Naive thymus-derived CD4-positive, alpha-beta T cell (primary cell): ENCODE measurements at regions not wholly inside any gene's neighbourhood (a gene's known extent, or its start where the extent isn't known, plus 50 kb on each side); places are given as distances from the start of the nearest gene placed in this dataset.

Experiments used
- ATAC-seq: fragments of 150-1000 bp; cut with Tn5 transposase; 2 replicates; pipeline ENCODE4 v1.10.0; 2021; ENCODE audit warnings: mild to moderate bottlenecking, moderate library complexity
- CTCF ChIA-PET: fragments of 350-600 bp; sonication (Branson Sonifier 250); formaldehyde crosslinking; loops from one replicate; lab custom pipeline; 2021; ENCODE audit warnings: antibody characterized with exemption; lab: Charles Lee
- POLR2A ChIA-PET: fragments of 350-600 bp; sonication (Branson Sonifier 250); formaldehyde crosslinking; loops from one replicate; lab custom pipeline; 2021; ENCODE audit warnings: antibody characterized with exemption, inconsistent platforms; lab: Charles Lee
- DNase-seq, 9 donors: peaks; one replicate each; pipeline versions ENCODE4 v3.0.0 to v3.0.0-alpha.2; 2020 to 2022; ENCODE audit warnings: mixed read lengths in 1 of 9
- H3K27ac ChIP-seq: one replicate; pipeline ENCODE4 v1.7.0; 2013; ENCODE audit warnings: mild to moderate bottlenecking, low read depth, low read length, moderate library complexity
- H3K27me3 ChIP-seq, 2 donors: one replicate each; pipeline ENCODE4 v1.7.0; 2013; ENCODE audit warnings: low read length in 2 of 2, mild to moderate bottlenecking in 2 of 2, moderate library complexity in 2 of 2; ENCODE audit not compliant: control insufficient read depth in 2 of 2, insufficient read depth in 2 of 2
- H3K36me3 ChIP-seq, 3 experiments: 1 replicate in 2 of 3; 2 replicates in 1 of 3; pipeline ENCODE4 v1.7.0; 2013; ENCODE audit warnings: low read length in 3 of 3, mild to moderate bottlenecking in 3 of 3, moderate library complexity in 1 of 3; ENCODE audit not compliant: insufficient read depth in 3 of 3, control insufficient read depth in 2 of 3
- H3K4me1 ChIP-seq, 2 donors: one replicate each; pipeline ENCODE4 v1.7.0; 2013; ENCODE audit warnings: low read length in 2 of 2, mild to moderate bottlenecking in 2 of 2, moderate library complexity in 1 of 2; ENCODE audit not compliant: control insufficient read depth in 2 of 2, insufficient read depth in 2 of 2
- H3K4me3 ChIP-seq: 2 replicates; pipeline ENCODE4 v1.7.0; 2013; ENCODE audit warnings: mild to moderate bottlenecking, low read length
- H3K9me3 ChIP-seq, 3 experiments: 1 replicate in 2 of 3; 2 replicates in 1 of 3; pipeline ENCODE4 v1.7.0; 2013; ENCODE audit warnings: low read length in 3 of 3; ENCODE audit not compliant: control insufficient read depth in 2 of 3
- H3K27ac Mint-ChIP-seq, 9 donors: one replicate each; pipeline ENCODE4 v1.8.0; 2020 to 2022; ENCODE audit warnings: mixed read lengths in 9 of 9, mild to moderate bottlenecking in 8 of 9, moderate library complexity in 5 of 9, inconsistent platforms in 2 of 9
- H3K27me3 Mint-ChIP-seq, 5 donors: one replicate each; pipeline ENCODE4 v1.8.0; 2021 to 2022; ENCODE audit warnings: mixed read lengths in 5 of 5, mild to moderate bottlenecking in 1 of 5
- H3K36me3 Mint-ChIP-seq, 5 donors: one replicate each; pipeline ENCODE4 v1.8.0; 2020 to 2022; ENCODE audit warnings: mixed read lengths in 5 of 5, mild to moderate bottlenecking in 3 of 5, inconsistent platforms in 1 of 5
- H3K4me1 Mint-ChIP-seq, 7 donors: one replicate each; pipeline ENCODE4 v1.8.0; 2020 to 2022; ENCODE audit warnings: mixed read lengths in 7 of 7, mild to moderate bottlenecking in 3 of 7, inconsistent platforms in 1 of 7
- H3K4me3 Mint-ChIP-seq, 10 donors: one replicate each; pipeline ENCODE4 v1.8.0; 2020 to 2022; ENCODE audit warnings: mild to moderate bottlenecking in 10 of 10, mixed read lengths in 10 of 10, moderate library complexity in 6 of 10, inconsistent platforms in 2 of 10
- H3K9me3 Mint-ChIP-seq, 11 donors: one replicate each; pipeline ENCODE4 v1.8.0; 2020 to 2022; ENCODE audit warnings: mixed read lengths in 11 of 11, mild to moderate bottlenecking in 4 of 11, inconsistent platforms in 1 of 11, moderate library complexity in 1 of 11
- intact Hi-C, 2 donors: fragments of 100-400 bp; cut with micrococcal nuclease; formaldehyde crosslinking; loops; one replicate each; pipeline ENCODE4 v1.15.1; 2023

GRCh38 chr15:96087180-96087884 lies 243.2 kb upstream of the NR2F2 start:
- no peaks in the 10 kb centered on the region for H3K9me3 Mint-ChIP-seq
- POLR2A ChIA-PET, result no interaction called here
- H3K4me1 Mint-ChIP-seq, result no peaks in the 10 kb centered on the region
- Histone ChIP-seq H3K4me3 (no peak overlapping the region), H3K9me3 (no peaks in the 10 kb centered on the region), H3K27me3 (no peaks in the 10 kb centered on the region), H3K36me3 (no peaks in the 10 kb centered on the region), H3K4me1 (no peaks in the 10 kb centered on the region), H3K27ac (no peak overlapping the region)
- DNase-seq (no peak), ATAC-seq (no peak)
- no peaks in the 10 kb centered on the region for H3K36me3 Mint-ChIP-seq
- H3K4me3 Mint-ChIP-seq, result no peak overlapping the region
- peaks cover 13 to 37% (median 19%) of the 10 kb centered on the region in 5 donors for H3K27me3 Mint-ChIP-seq
- no peak overlapping the region for H3K27ac Mint-ChIP-seq
- intact Hi-C loops, result no loop called here
- CTCF ChIA-PET, result no interaction called here

GRCh38 chr15:96088650-96089049 lies 241.8 kb upstream of the NR2F2 start:
- Histone ChIP-seq H3K4me3 (no peak overlapping the region), H3K27me3 (no peaks in the 10 kb centered on the region), H3K4me1 (no peaks in the 10 kb centered on the region), H3K27ac (no peak overlapping the region), H3K36me3 (no peaks in the 10 kb centered on the region), H3K9me3 (no peaks in the 10 kb centered on the region)
- CTCF ChIA-PET, result no interaction called here
- no peaks in the 10 kb centered on the region for H3K9me3 Mint-ChIP-seq
- DNase-seq (no peak), ATAC-seq (no peak)
- no peaks in the 10 kb centered on the region for H3K4me1 Mint-ChIP-seq
- H3K27ac Mint-ChIP-seq, result no peak overlapping the region
- no peak overlapping the region for H3K4me3 Mint-ChIP-seq
- intact Hi-C loops, result no loop called here
- H3K27me3 Mint-ChIP-seq, result peaks cover 12 to 37% (median 20%) of the 10 kb centered on the region in 5 donors
- POLR2A ChIA-PET, result no interaction called here
- H3K36me3 Mint-ChIP-seq, result no peaks in the 10 kb centered on the region

- Mint-ChIP-seq H3K9me3 (peaks cover 0 to 4% (median 0%) of the 10 kb centered on the region in 11 donors), H3K4me3 (no peak overlapping the region), H3K36me3 (no peaks in the 10 kb centered on the region), H3K27ac (no peak overlapping the region), H3K27me3 (peaks cover 14 to 44% (median 28%) of the 10 kb centered on the region in 5 donors), H3K4me1 (no peaks in the 10 kb centered on the region)
- DNase-seq, result no peak
- H3K4me1 ChIP-seq, result no peaks in the 10 kb centered on the region
- ChIA-PET CTCF (no interaction called here), POLR2A (no interaction called here)
- H3K27ac ChIP-seq, result no peak overlapping the region
- H3K9me3 ChIP-seq, result no peaks in the 10 kb centered on the region
- H3K27me3 ChIP-seq, result no peaks in the 10 kb centered on the region
- no peak overlapping the region for H3K4me3 ChIP-seq
- ATAC-seq, result no peak
- H3K36me3 ChIP-seq, result no peaks in the 10 kb centered on the region
- intact Hi-C loops, result no loop called here
Measured at GRCh38 chr15:96089405-96090058, 241.0 kb upstream of the NR2F2 start.

DNA sequence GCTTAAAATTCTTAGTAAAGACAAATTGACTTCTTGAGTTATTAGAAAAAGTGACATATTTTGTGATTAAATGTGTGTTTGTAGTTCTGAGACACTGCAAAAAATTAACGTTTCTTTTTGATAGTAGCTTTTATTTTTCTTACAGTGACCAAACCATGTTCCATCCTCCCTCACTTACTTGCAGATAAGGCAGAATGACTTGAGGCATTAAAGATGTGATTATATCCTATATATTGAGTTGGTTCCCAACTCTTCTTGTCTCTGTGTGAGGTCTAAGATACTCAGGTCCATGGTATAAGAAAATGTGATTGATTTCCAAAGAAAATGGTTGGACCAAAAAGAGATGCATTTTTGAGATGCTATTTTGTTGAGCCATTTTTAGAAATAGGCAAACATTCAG lies 238.3 kb upstream of the NR2F2 start:
- ATAC-seq (no peak), DNase-seq (no peak)
- POLR2A ChIA-PET, result no interaction called here
- H3K36me3 Mint-ChIP-seq, result no peaks in the 10 kb centered on the region
- H3K4me1 Mint-ChIP-seq, result no peaks in the 10 kb centered on the region
- no peaks in the 10 kb centered on the region for H3K36me3 ChIP-seq
- no peak overlapping the region for H3K4me3 ChIP-seq
- no peak overlapping the region for H3K27ac Mint-ChIP-seq
- H3K27me3 ChIP-seq, result no peaks in the 10 kb centered on the region
- intact Hi-C loops, result no loop called here
- CTCF ChIA-PET, result no interaction called here
- no peaks in the 10 kb centered on the region for H3K4me1 ChIP-seq
- H3K9me3 ChIP-seq, result no peaks in the 10 kb centered on the region
- no peak overlapping the region for H3K4me3 Mint-ChIP-seq
- H3K27ac ChIP-seq, result no peak overlapping the region
- H3K27me3 Mint-ChIP-seq, result peaks cover 4 to 40% (median 31%) of the 10 kb centered on the region in 5 donors
- peaks cover 0 to 6% (median 0%) of the 10 kb centered on the region in 11 donors for H3K9me3 Mint-ChIP-seq

DNA sequence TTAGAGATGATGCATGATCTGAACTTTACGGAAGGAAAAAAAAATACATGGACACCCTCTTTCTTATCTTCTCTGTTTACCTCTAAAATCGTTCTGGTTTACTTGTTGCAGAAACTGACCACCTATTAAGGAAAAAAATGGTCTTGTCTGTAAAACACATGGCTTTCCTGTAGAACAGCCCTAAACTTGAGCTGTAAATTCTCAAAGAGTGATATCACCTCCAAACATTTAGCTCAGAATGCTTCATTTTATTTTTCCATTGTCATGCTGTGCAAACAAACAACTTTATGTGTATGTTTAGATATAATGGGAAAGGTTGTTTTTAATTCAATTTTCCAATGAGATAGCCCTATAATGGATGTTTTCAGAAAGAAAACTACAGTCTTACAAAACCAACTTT lies 237.4 kb upstream of the NR2F2 start:
- H3K27me3 ChIP-seq, result no peaks in the 10 kb centered on the region
- no peaks in the 10 kb centered on the region for H3K4me1 ChIP-seq
- ChIA-PET POLR2A (no interaction called here), CTCF (no interaction called here)
- no peak overlapping the region for H3K4me3 Mint-ChIP-seq
- H3K4me1 Mint-ChIP-seq, result no peaks in the 10 kb centered on the region
- no peak overlapping the region for H3K4me3 ChIP-seq
- DNase-seq, result no peak
- peaks cover 4 to 35% (median 30%) of the 10 kb centered on the region in 5 donors for H3K27me3 Mint-ChIP-seq
- H3K27ac Mint-ChIP-seq, result no peak overlapping the region
- H3K36me3 Mint-ChIP-seq, result no peaks in the 10 kb centered on the region
- H3K36me3 ChIP-seq, result no peaks in the 10 kb centered on the region
- no peak for ATAC-seq
- H3K9me3 ChIP-seq, result no peaks in the 10 kb centered on the region
- intact Hi-C loops, result no loop called here
- H3K9me3 Mint-ChIP-seq, result peaks cover 0 to 6% (median 0%) of the 10 kb centered on the region in 11 donors
- H3K27ac ChIP-seq, result no peak overlapping the region

- intact Hi-C loops, result no loop called here
- no peak for DNase-seq
- Histone ChIP-seq H3K4me1 (no peaks in the 10 kb centered on the region), H3K4me3 (no peak overlapping the region), H3K27me3 (no peaks in the 10 kb centered on the region), H3K9me3 (no peaks in the 10 kb centered on the region), H3K36me3 (no peaks in the 10 kb centered on the region), H3K27ac (no peak overlapping the region)
- ATAC-seq, result no peak
- Mint-ChIP-seq H3K9me3 (peaks cover 0 to 6% (median 0%) of the 10 kb centered on the region in 11 donors), H3K27ac (no peak overlapping the region), H3K27me3 (peaks cover 4 to 28% (median 18%) of the 10 kb centered on the region in 5 donors), H3K4me3 (no peak overlapping the region), H3K36me3 (no peaks in the 10 kb centered on the region), H3K4me1 (no peaks in the 10 kb centered on the region)
- POLR2A ChIA-PET, result no interaction called here
- CTCF ChIA-PET, result no interaction called here
Measured at GRCh38 chr15:96097661-96098060, 232.8 kb upstream of the NR2F2 start.

- H3K36me3 ChIP-seq, result no peaks in the 10 kb centered on the region
- no peaks in the 10 kb centered on the region for H3K4me1 Mint-ChIP-seq
- intact Hi-C loops, result no loop called here
- H3K27me3 Mint-ChIP-seq, result peaks cover 0 to 26% (median 18%) of the 10 kb centered on the region in 5 donors
- no peaks in the 10 kb centered on the region for H3K36me3 Mint-ChIP-seq
- CTCF ChIA-PET, result no interaction called here
- H3K27ac ChIP-seq, result no peak overlapping the region
- no peaks in the 10 kb centered on the region for H3K9me3 ChIP-seq
- DNase-seq, result no peak
- POLR2A ChIA-PET, result no interaction called here
- H3K4me3 Mint-ChIP-seq, result no peak overlapping the region
- no peaks in the 10 kb centered on the region for H3K4me1 ChIP-seq
- no peak for ATAC-seq
- H3K9me3 Mint-ChIP-seq, result peaks cover 0 to 8% (median 4%) of the 10 kb centered on the region in 11 donors
- no peaks in the 10 kb centered on the region for H3K27me3 ChIP-seq
- no peak overlapping the region for H3K27ac Mint-ChIP-seq
- H3K4me3 ChIP-seq, result no peak overlapping the region
Measured at GRCh38 chr15:96102631-96103030, 227.9 kb upstream of the NR2F2 start.
